Left lung (tissue), 4 donors: ENCODE measurements at regions not wholly inside any gene's neighbourhood (a gene's known extent, or its start where the extent isn't known, plus 50 kb on each side); places are given as distances from the start of the nearest gene placed in this dataset.

Experiments used
- ATAC-seq: fragments of 200-7000 bp; cut with Tn5 transposase; one replicate; pipeline ENCODE4 v1.9.1; 2020; ENCODE audit warnings: moderate library complexity
- DNase-seq, 4 donors: peaks; one replicate each; pipeline ENCODE4 v3.0.0-alpha.2; 2013 to 2020
- H3K27ac ChIP-seq, 2 donors: fragments of 200-600 bp; sonication (generic) in 1 of 2; one replicate each; pipeline versions ENCODE4 v1.5.0 to v1.8.0; 2020 to 2021
- H3K27me3 ChIP-seq, 2 donors: fragments of 200-600 bp; sonication (generic) in 1 of 2; one replicate each; pipeline versions ENCODE4 v1.5.0 to v1.8.0; 2020 to 2021
- H3K36me3 ChIP-seq, 2 donors: fragments of 200-600 bp; sonication (generic) in 1 of 2; one replicate each; pipeline versions ENCODE4 v1.5.0 to v1.8.0; 2020 to 2021
- H3K4me1 ChIP-seq, 2 donors: fragments of 200-600 bp; one replicate each; pipeline ENCODE4 v1.8.0; 2021
- H3K4me3 ChIP-seq, 2 donors: fragments of 200-600 bp; sonication (generic) in 1 of 2; one replicate each; pipeline versions ENCODE4 v1.5.0 to v1.8.0; 2020 to 2021; ENCODE audit warnings: mild to moderate bottlenecking in 1 of 2
- H3K9me3 ChIP-seq, 2 donors: fragments of 200-600 bp; sonication (generic) in 1 of 2; one replicate each; pipeline versions ENCODE4 v1.5.0 to v1.8.0; 2020 to 2021
- CTCF ChIP-seq, 2 donors: fragments of 200-600 bp; sonication (generic) in 1 of 2; IDR thresholded peaks; one replicate each; pipeline versions ENCODE4 v1.5.0 to v1.8.0; 2021; ENCODE audit warnings: antibody characterized with exemption in 2 of 2
- intact Hi-C, 2 donors: fragments of 100-400 bp; cut with DNase I; formaldehyde crosslinking; loops; one replicate each; pipeline versions ENCODE4 v1.11.2 to v1.14.2; 2022
- donor health status: DM: no; HTN: yes; CAD: no.
- donor health status: DM: no; HTN: no; CAD: no.

DNA sequence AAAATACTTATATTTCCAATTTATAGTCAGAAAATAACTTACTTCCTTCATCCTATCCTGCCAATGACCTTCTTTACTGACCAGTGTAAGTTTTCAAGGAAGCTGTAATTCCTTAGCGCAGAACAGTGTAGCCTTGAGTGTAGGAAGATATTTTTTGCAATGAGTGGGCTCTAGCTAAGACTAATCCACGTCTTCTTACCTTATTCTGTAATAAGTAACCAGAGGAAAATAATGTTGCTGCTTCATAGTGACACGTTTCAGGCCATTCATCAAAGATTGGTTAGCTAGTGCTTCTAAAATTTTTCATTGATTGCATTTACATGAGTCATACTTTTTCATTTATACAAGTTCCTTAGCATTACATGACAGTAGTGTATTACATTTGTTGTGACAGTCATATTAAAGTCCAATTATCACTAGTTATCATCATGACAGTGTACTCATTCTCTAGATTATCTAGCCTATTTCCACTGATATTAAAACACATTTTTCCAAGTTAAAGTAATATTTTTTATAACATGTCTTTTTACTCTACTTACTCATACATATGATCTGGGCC lies 403.8 kb upstream of the EPHA3 start:
- intact Hi-C loops = no loop called here
- Histone ChIP-seq H3K27ac (no peak overlapping the region), H3K4me1 (no peaks in the 10 kb centered on the region), H3K27me3 (no peaks in the 10 kb centered on the region), H3K9me3 (no peaks in the 10 kb centered on the region), H3K4me3 (no peak overlapping the region), H3K36me3 (no peaks in the 10 kb centered on the region)
- ATAC-seq (no peak), DNase-seq (no peak)
- no peak for TF ChIP-seq CTCF (IDR thresholded peaks at IDR 0.05)

- DNase-seq (no peak), ATAC-seq (no peak)
- H3K9me3 ChIP-seq = no peaks in the 10 kb centered on the region
- H3K4me1 ChIP-seq = no peaks in the 10 kb centered on the region
- H3K27me3 ChIP-seq = no peaks in the 10 kb centered on the region
- no peak overlapping the region for H3K27ac ChIP-seq
- no peaks in the 10 kb centered on the region for H3K36me3 ChIP-seq
- intact Hi-C loops = no loop called here
- no peak overlapping the region for H3K4me3 ChIP-seq
- TF ChIP-seq CTCF (IDR thresholded peaks at IDR 0.05) = no peak
These were observed 403.1 kb upstream of the EPHA3 start for GRCh38 chr3:88704338-88704737.

DNA sequence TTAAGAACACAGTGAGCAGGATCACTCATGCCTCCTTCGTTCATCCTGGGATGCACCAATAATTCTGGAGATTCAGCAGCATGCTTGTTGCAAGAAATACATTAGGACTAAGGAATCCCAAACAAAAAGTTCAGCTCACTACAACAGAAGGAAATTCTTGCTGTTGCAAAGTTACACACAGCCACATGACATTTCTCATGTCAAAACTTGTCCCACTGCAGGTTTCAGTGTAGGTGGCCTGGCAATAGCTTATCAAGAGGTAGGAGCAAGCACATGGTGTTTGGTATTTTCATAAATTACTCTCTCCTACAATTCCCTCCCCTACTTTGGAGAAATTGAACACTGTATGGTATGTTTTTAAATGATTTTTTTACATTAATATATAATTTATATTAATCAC lies 399.6 kb upstream of the EPHA3 start:
- Histone ChIP-seq H3K4me3 (no peak overlapping the region), H3K9me3 (peaks cover 0 to 13% of the 10 kb centered on the region in 2 donors), H3K36me3 (no peaks in the 10 kb centered on the region), H3K27ac (no peak overlapping the region), H3K4me1 (no peaks in the 10 kb centered on the region), H3K27me3 (no peaks in the 10 kb centered on the region)
- no peak for TF ChIP-seq CTCF (IDR thresholded peaks at IDR 0.05)
- intact Hi-C loops = no loop called here
- no peak for ATAC-seq
- DNase-seq = no peak

- DNase-seq = no peak
- Histone ChIP-seq H3K9me3 (peaks cover 0 to 26% of the 10 kb centered on the region in 2 donors), H3K27me3 (no peaks in the 10 kb centered on the region), H3K27ac (no peak overlapping the region), H3K36me3 (no peaks in the 10 kb centered on the region), H3K4me3 (no peak overlapping the region), H3K4me1 (no peaks in the 10 kb centered on the region)
- no peak for TF ChIP-seq CTCF (IDR thresholded peaks at IDR 0.05)
- intact Hi-C loops = no loop called here
- no peak for ATAC-seq
These were observed 394.9 kb upstream of the EPHA3 start for GRCh38 chr3:88712552-88712951.

- Histone ChIP-seq H3K4me1 (no peaks in the 10 kb centered on the region), H3K27ac (no peak overlapping the region), H3K36me3 (no peaks in the 10 kb centered on the region), H3K4me3 (no peak overlapping the region), H3K27me3 (no peaks in the 10 kb centered on the region), H3K9me3 (peaks cover 0 to 26% of the 10 kb centered on the region in 2 donors)
- TF ChIP-seq CTCF (IDR thresholded peaks at IDR 0.05) = no peak
- DNase-seq (no peak), ATAC-seq (no peak)
- intact Hi-C loops = no loop called here
These were observed 394.2 kb upstream of the EPHA3 start for GRCh38 chr3:88713233-88713691.
